GM21526 (cell line): ENCODE measurements at regions not wholly inside any gene's neighbourhood (a gene's known extent, or its start where the extent isn't known, plus 50 kb on each side); places are given as distances from the start of the nearest gene placed in this dataset.

Experiments used
- ATAC-seq: cut with Tn5 transposase; IDR thresholded peaks from one replicate; pipeline ENCODE4 v1.9.1; 2021; ENCODE audit warnings: moderate library complexity; ENCODE audit not compliant: unreplicated experiment, low FRiP score

DNA sequence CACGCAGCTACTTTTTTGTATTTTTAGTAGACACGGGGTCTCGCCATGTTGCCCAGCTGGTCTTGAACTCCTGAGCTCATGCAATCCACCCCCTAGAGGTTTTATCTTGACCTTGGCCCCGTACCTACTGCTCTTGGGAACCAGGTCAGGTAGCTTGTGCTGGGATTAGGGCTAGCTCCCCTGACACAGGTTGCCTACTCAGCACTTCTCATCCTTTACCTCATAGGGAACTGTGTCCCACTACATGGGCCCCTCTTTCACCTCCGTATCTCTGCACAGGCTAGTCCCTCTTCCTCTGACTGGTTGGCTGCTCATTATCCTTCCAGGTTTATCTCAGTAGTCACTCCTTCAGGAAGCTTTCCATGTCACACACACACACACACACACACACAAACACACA, 58.0 kb upstream of the ITPRID1 start:
- no peak for ATAC-seq

DNA sequence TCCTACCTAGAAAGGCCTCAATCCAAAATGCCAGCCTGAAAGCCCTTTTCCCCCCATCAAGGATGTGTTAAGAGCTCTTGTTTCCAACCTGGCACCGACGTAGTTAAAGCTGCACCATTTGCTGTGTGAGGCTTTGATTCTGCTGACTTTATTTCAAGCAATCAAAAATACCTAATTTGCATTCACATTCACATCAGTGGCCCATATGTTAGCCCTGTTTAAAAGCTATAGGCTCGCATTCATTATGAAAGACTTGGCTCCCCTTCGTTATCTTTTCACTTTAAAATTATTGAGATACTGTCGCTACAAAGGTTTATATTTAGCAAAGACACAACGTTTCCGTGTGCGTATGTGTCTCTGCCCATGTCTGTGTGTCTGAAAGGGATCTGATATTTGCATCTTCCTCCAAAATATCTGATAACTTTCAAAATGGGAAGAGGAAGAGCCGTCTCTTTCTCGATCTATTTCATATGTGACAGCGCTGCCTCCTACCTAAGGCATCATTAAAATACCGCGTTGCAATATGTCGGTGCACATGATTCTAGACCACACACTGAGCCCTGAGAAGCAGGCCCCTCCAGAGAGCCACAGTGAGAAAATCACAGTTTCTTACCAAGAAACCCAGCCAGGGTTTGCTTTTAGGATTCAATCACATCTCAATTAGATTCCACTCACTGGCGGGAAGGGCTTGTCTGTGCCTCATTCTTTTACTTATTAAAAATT, 57.1 kb upstream of the ITPRID1 start:
- ATAC-seq = no peak

DNA sequence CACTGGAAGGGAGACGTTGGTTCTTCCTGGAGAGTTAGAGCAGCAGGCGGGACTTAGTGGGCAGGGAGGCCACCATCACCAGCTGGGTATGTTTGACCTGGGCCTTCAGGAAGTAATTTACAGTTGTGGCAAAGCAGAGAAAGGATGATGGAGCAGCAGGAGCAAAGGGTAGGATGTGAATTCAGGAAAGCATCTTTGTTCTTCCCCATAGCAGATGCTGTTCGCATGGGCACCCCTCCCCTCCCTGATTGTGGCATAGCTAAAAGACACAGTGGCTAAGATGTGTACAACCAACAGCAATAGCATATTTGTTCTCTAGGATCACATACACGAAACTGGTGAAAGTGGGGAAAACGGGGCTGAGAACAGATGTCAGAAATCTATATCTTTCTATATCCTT, 56.3 kb upstream of the ITPRID1 start:
- no peak for ATAC-seq

- ATAC-seq = no peak
Observed at GRCh38 chr7:31458203-31458602, 55.7 kb upstream of the ITPRID1 start.

DNA sequence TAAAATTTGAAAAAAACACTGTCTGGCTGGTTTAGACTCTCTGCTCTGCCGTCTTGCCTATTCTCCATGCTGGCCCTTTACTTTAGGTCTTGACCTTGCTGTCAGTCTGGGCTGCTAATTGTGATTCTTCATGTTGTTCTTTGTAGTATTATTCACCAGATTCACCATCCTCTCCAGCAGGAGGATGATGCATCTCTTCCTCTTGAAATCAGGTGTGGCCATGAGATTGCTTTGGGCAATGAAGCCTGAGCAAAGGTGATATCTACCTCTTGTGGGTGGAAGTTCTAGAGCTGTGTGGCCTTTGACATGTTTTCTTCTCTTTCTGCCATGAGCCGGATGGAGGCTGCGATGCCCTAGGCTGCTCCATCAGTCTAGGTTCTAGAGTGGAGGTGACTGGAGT, 51.3 kb upstream of the ITPRID1 start:
- no peak for ATAC-seq
